ENCODE measurements at regions not wholly inside any gene's neighbourhood (a gene's known extent, or its start where the extent isn't known, plus 50 kb on each side); places are given as distances from the start of the nearest gene placed in this dataset.

GRCh38 chr4:62387808-62388207 is 1187.7 kb downstream of the ADGRL3 start:
- TF ChIP-seq CTCF (conservative IDR thresholded peaks at IDR 0.05), result no peak

GRCh38 chr4:62377700-62378099 is 1177.6 kb downstream of the ADGRL3 start:
- H3K27me3 Mint-ChIP-seq (ENCODE audit: insufficient read depth), result no peaks in the 10 kb centered on the region
- Histone ChIP-seq H3K9ac (ENCODE audit: extremely low read depth, low read length, poor library complexity, severe bottlenecking) (no peak overlapping the region), H3K27ac (ENCODE audit: low read depth, low read length) (no peak overlapping the region)

More at GRCh38 chr4:62387808-62388207, 1187.7 kb downstream of the ADGRL3 start:
- WGBS, 2 experiments (ENCODE audit: insufficient coverage in 1 of 2, insufficient read length in 1 of 2), result 88% methylated on average over 3 of the region's 3 CpGs; no CpG with 5 or more reads in 1 of the 2 experiments
- Histone ChIP-seq H3K4me3 (ENCODE audit: low read length) (no peak overlapping the region), H3K9ac (ENCODE audit: extremely low read depth, low read length, poor library complexity, severe bottlenecking) (no peak overlapping the region), H3K27me3 (ENCODE audit: control insufficient read depth, insufficient read depth, low read length, poor library complexity, severe bottlenecking) (no peaks in the 10 kb centered on the region), H3K27ac (ENCODE audit: low read depth, low read length) (no peak overlapping the region), H3K36me3 (ENCODE audit: control insufficient read depth, insufficient read depth, low read length) (no peaks in the 10 kb centered on the region), H3K4me1 (ENCODE audit: control insufficient read depth, insufficient read depth, low read length) (peaks cover 4% of the 10 kb centered on the region), H3K9me3 (ENCODE audit: control insufficient read depth, low read length) (no peaks in the 10 kb centered on the region)
- DNase-seq, result no peak
- Mint-ChIP-seq H3K36me3 (ENCODE audit: low read depth) (no peaks in the 10 kb centered on the region), H3K4me3 (no peak overlapping the region), H3K27me3 (ENCODE audit: insufficient read depth) (no peaks in the 10 kb centered on the region), H3K9me3 (no peaks in the 10 kb centered on the region), H3K4me1 (peaks cover 2% of the 10 kb centered on the region), H3K27ac (no peak overlapping the region)

GRCh38 chr4:62377245-62377644 is 1177.1 kb downstream of the ADGRL3 start:
- no peaks in the 10 kb centered on the region for H3K36me3 Mint-ChIP-seq (ENCODE audit: low read depth)
- Histone ChIP-seq H3K27me3 (ENCODE audit: control insufficient read depth, insufficient read depth, low read length, poor library complexity, severe bottlenecking) (no peaks in the 10 kb centered on the region), H3K9me3 (ENCODE audit: control insufficient read depth, low read length) (no peaks in the 10 kb centered on the region), H3K27ac (ENCODE audit: low read depth, low read length) (no peak overlapping the region), H3K9ac (ENCODE audit: extremely low read depth, low read length, poor library complexity, severe bottlenecking) (no peak overlapping the region), H3K4me1 (ENCODE audit: control insufficient read depth, insufficient read depth, low read length) (no peaks in the 10 kb centered on the region), H3K4me3 (ENCODE audit: low read length) (no peak overlapping the region), H3K36me3 (ENCODE audit: control insufficient read depth, insufficient read depth, low read length) (no peaks in the 10 kb centered on the region)
- no peak for DNase-seq
- no peaks in the 10 kb centered on the region for H3K27me3 Mint-ChIP-seq (ENCODE audit: insufficient read depth)
- H3K4me1 Mint-ChIP-seq, result peaks cover 19% of the 10 kb centered on the region
- TF ChIP-seq CTCF (conservative IDR thresholded peaks at IDR 0.05), result no peak
- no peak overlapping the region for H3K27ac Mint-ChIP-seq
- no peak overlapping the region for H3K4me3 Mint-ChIP-seq
- H3K9me3 Mint-ChIP-seq, result no peaks in the 10 kb centered on the region

More at GRCh38 chr4:62377700-62378099, 1177.6 kb downstream of the ADGRL3 start:
- Histone ChIP-seq H3K9me3 (ENCODE audit: control insufficient read depth, low read length) (no peaks in the 10 kb centered on the region), H3K4me1 (ENCODE audit: control insufficient read depth, insufficient read depth, low read length) (no peaks in the 10 kb centered on the region), H3K4me3 (ENCODE audit: low read length) (no peak overlapping the region), H3K27me3 (ENCODE audit: control insufficient read depth, insufficient read depth, low read length, poor library complexity, severe bottlenecking) (no peaks in the 10 kb centered on the region), H3K36me3 (ENCODE audit: control insufficient read depth, insufficient read depth, low read length) (no peaks in the 10 kb centered on the region)
- no peak for DNase-seq
- Mint-ChIP-seq H3K4me3 (no peak overlapping the region), H3K27ac (no peak overlapping the region), H3K9me3 (no peaks in the 10 kb centered on the region), H3K4me1 (peaks cover 19% of the 10 kb centered on the region), H3K36me3 (ENCODE audit: low read depth) (no peaks in the 10 kb centered on the region)
- TF ChIP-seq CTCF (conservative IDR thresholded peaks at IDR 0.05), result no peak
